ENCODE measurements at regions not wholly inside any gene's neighbourhood (a gene's known extent, or its start where the extent isn't known, plus 50 kb on each side); places are given as distances from the start of the nearest gene placed in this dataset.

DNA sequence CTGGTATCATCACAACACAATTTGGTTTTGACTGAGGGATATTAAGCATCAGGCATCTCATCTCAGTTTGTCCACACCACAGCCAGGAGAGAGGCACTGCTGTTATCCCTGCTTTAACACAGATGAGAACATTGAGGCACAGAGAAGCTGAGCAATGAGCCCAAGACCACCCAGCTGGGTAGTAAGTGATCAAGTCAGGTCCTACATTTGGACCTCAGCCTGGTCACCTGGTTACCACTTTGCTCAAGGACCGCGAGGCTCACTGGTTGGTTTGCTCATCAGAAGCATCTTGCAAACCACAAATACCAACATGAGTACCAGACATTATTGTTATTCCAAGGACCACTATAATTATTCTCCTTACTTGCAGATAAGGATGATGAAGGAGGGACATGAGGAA, 245.5 kb downstream of the CBLN1 start:
- TF ChIP-seq, protein P1, sequence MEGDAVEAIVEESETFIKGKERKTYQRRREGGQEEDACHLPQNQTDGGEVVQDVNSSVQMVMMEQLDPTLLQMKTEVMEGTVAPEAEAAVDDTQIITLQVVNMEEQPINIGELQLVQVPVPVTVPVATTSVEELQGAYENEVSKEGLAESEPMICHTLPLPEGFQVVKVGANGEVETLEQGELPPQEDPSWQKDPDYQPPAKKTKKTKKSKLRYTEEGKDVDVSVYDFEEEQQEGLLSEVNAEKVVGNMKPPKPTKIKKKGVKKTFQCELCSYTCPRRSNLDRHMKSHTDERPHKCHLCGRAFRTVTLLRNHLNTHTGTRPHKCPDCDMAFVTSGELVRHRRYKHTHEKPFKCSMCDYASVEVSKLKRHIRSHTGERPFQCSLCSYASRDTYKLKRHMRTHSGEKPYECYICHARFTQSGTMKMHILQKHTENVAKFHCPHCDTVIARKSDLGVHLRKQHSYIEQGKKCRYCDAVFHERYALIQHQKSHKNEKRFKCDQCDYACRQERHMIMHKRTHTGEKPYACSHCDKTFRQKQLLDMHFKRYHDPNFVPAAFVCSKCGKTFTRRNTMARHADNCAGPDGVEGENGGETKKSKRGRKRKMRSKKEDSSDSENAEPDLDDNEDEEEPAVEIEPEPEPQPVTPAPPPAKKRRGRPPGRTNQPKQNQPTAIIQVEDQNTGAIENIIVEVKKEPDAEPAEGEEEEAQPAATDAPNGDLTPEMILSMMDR (IDR thresholded peaks at IDR 0.05), result no peak
- TF ChIP-seq POLR2AphosphoS5 (IDR thresholded peaks at IDR 0.05) (no peak), EP300 (IDR thresholded peaks at IDR 0.05; ENCODE audit: low read depth) (no peak), POLR2A (IDR thresholded peaks at IDR 0.05) (no peak)
